Hepatocyte (in vitro differentiated cells): ENCODE measurements at regions not wholly inside any gene's neighbourhood (a gene's known extent, or its start where the extent isn't known, plus 50 kb on each side); places are given as distances from the start of the nearest gene placed in this dataset.

ENCODE experiments used
- DNase-seq: peaks from one replicate; pipeline ENCODE4 v3.0.0-alpha.2; 2016; ENCODE audit warnings: low spot score
- H2AFZ ChIP-seq: fragments of 200-600 bp; sonication (generic); 2 replicates; pipeline ENCODE4 v1.6.0; 2016; ENCODE audit warnings: antibody characterized with exemption, mild to moderate bottlenecking
- H3K27ac ChIP-seq: fragments of 200-600 bp; sonication (generic); 2 replicates; pipeline ENCODE4 v1.5.1; 2016; ENCODE audit warnings: mild to moderate bottlenecking
- H3K27me3 ChIP-seq: fragments of 200-600 bp; sonication (generic); 2 replicates; pipeline ENCODE4 v1.6.1; 2016
- H3K36me3 ChIP-seq: fragments of 200-600 bp; sonication (generic); replicated peaks from 2 replicates; pipeline ENCODE4 v1.5.1; 2016; ENCODE audit warnings: low read depth; ENCODE audit not compliant: insufficient read depth
- H3K4me1 ChIP-seq: fragments of 200-600 bp; sonication (generic); 2 replicates; pipeline ENCODE4 v1.5.1; 2016; ENCODE audit warnings: mild to moderate bottlenecking, moderate library complexity; ENCODE audit not compliant: insufficient read depth
- H3K4me2 ChIP-seq: fragments of 200-600 bp; sonication (generic); 2 replicates; pipeline ENCODE4 v1.6.0; 2016
- H3K4me3 ChIP-seq: fragments of 200-600 bp; sonication (generic); 2 replicates; pipeline ENCODE4 v1.5.1; 2016; ENCODE audit warnings: mild to moderate bottlenecking
- H3K79me2 ChIP-seq: fragments of 200-600 bp; sonication (generic); 2 replicates; pipeline ENCODE4 v1.6.0; 2017; ENCODE audit warnings: mild to moderate bottlenecking
- H3K9me2 ChIP-seq: fragments of 200-600 bp; sonication (generic); replicated peaks from 2 replicates; pipeline ENCODE4 v1.6.0; 2017; ENCODE audit warnings: mild to moderate bottlenecking; ENCODE audit not compliant: insufficient read depth
- H3K9me3 ChIP-seq: fragments of 200-600 bp; sonication (generic); 2 replicates; pipeline ENCODE4 v1.5.1; 2016; ENCODE audit warnings: low read depth, mild to moderate bottlenecking
- H4K20me1 ChIP-seq: fragments of 200-600 bp; sonication (generic); 2 replicates; pipeline ENCODE4 v1.6.0; 2016; ENCODE audit warnings: mild to moderate bottlenecking; ENCODE audit not compliant: insufficient read depth, poor library complexity, severe bottlenecking
- EZH2 ChIP-seq: fragments of 200-600 bp; sonication (generic); IDR thresholded peaks from 2 replicates; pipeline ENCODE4 v1.6.1; 2016; ENCODE audit warnings: antibody characterized with exemption, mild to moderate bottlenecking, borderline replicate concordance
- EZH2phosphoT487 ChIP-seq: fragments of 200-600 bp; sonication (generic); IDR thresholded peaks from one replicate; pipeline ENCODE4 v1.6.1; 2018; ENCODE audit warnings: antibody characterized with exemption, mild to moderate bottlenecking, low read depth, moderate library complexity; ENCODE audit not compliant: unreplicated experiment, severe bottlenecking
- WGBS: methylation state at CpG from one replicate; pipeline ENCODE4 v1.1.6; 2016; ENCODE audit warnings: low lambda C conversion rate; ENCODE audit errors: missing lambda C conversion rate; 5-methylcytosine and 5-hydroxymethylcytosine counted together
- TF ChIP-seq, protein P1 (sequence below): fragments of 200-600 bp; sonication (generic); IDR thresholded peaks from 2 replicates; pipeline ENCODE4 v1.5.1; 2016; ENCODE audit warnings: antibody characterized with exemption, mild to moderate bottlenecking; ENCODE audit not compliant: poor library complexity

DNA sequence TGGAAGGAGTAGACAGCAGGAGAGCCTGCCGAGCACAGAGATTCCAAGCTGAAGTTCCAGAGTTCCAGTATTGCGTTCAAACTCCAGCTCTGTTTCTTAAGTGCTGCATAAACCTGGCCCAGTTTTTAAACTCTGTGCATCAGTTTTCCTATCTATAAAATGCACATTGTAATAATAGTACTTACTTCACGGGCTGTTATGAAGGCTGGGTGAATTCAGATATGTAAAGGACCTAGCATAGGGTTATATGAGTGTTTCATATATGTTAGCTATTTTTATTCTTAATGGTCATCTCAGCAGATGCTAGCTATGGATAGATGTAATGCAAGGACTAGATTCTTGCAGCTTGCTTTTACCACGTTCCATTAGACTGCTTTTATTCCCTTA is 293.1 kb upstream of the SEMA3C start:
- Histone ChIP-seq H3K79me2 (no peaks in the 10 kb centered on the region), H3K27me3 (no peaks in the 10 kb centered on the region), H3K9me3 (no peaks in the 10 kb centered on the region), H3K36me3 (no peaks in the 10 kb centered on the region), H3K4me3 (no peak overlapping the region), H3K4me2 (no peak overlapping the region), H3K9me2 (no peaks in the 10 kb centered on the region), H2AFZ (no peak overlapping the region), H4K20me1 (no peaks in the 10 kb centered on the region), H3K4me1 (no peaks in the 10 kb centered on the region), H3K27ac (no peak overlapping the region)
- 84% methylated on average over 4 of the region's 4 CpGs for WGBS
- TF ChIP-seq, protein P1, sequence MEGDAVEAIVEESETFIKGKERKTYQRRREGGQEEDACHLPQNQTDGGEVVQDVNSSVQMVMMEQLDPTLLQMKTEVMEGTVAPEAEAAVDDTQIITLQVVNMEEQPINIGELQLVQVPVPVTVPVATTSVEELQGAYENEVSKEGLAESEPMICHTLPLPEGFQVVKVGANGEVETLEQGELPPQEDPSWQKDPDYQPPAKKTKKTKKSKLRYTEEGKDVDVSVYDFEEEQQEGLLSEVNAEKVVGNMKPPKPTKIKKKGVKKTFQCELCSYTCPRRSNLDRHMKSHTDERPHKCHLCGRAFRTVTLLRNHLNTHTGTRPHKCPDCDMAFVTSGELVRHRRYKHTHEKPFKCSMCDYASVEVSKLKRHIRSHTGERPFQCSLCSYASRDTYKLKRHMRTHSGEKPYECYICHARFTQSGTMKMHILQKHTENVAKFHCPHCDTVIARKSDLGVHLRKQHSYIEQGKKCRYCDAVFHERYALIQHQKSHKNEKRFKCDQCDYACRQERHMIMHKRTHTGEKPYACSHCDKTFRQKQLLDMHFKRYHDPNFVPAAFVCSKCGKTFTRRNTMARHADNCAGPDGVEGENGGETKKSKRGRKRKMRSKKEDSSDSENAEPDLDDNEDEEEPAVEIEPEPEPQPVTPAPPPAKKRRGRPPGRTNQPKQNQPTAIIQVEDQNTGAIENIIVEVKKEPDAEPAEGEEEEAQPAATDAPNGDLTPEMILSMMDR, result no peak
- TF ChIP-seq EZH2phosphoT487, result no peak
- TF ChIP-seq EZH2, result no peak
- DNase-seq, result no peak

DNA sequence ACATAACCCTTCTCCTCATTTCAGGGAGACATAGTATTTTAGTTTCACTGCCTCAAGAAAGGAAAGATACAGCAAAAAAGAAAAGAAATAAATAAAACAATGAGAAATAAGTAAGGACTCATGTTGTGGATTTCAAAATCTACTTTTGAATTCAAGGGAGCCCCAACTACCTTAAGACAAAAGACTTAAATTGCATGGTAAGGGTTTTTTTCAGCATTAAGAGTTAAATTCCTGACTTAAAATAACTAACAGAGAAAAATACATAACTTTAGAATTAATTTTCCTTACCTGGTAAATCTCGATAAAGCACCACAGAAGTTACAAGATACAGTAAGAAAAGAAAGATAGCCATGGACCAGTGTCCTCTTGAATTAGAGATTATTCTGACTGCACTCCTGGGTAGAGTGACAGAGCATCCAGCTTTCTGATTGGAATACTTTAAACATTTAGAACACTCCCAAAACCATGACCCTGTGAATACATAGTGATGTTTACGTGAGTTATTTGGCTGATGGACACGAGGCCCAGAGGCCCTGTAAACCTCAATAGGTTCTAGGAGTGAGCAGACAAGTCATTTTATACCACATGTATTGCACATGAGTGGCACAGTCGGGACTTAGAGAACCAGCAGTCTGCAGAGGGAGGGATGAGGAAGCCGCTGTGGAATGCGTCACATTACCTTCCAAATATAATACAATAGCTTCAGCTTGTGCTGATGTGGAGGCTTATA is 292.5 kb upstream of the SEMA3C start:
- no peaks in the 10 kb centered on the region for H3K4me1 ChIP-seq
- H3K36me3 ChIP-seq, result no peaks in the 10 kb centered on the region
- no peaks in the 10 kb centered on the region for H3K79me2 ChIP-seq
- no peak overlapping the region for H3K27ac ChIP-seq
- no peaks in the 10 kb centered on the region for H3K27me3 ChIP-seq
- H2AFZ ChIP-seq, result no peak overlapping the region
- no peaks in the 10 kb centered on the region for H4K20me1 ChIP-seq
- no peak overlapping the region for H3K4me3 ChIP-seq
- no peaks in the 10 kb centered on the region for H3K9me2 ChIP-seq
- H3K9me3 ChIP-seq, result no peaks in the 10 kb centered on the region
- 75% methylated on average over 6 of the region's 6 CpGs for WGBS
- no peak for DNase-seq
- H3K4me2 ChIP-seq, result no peak overlapping the region
- TF ChIP-seq EZH2phosphoT487 (no peak), EZH2 (no peak)
- TF ChIP-seq, protein P1, result no peak

DNA sequence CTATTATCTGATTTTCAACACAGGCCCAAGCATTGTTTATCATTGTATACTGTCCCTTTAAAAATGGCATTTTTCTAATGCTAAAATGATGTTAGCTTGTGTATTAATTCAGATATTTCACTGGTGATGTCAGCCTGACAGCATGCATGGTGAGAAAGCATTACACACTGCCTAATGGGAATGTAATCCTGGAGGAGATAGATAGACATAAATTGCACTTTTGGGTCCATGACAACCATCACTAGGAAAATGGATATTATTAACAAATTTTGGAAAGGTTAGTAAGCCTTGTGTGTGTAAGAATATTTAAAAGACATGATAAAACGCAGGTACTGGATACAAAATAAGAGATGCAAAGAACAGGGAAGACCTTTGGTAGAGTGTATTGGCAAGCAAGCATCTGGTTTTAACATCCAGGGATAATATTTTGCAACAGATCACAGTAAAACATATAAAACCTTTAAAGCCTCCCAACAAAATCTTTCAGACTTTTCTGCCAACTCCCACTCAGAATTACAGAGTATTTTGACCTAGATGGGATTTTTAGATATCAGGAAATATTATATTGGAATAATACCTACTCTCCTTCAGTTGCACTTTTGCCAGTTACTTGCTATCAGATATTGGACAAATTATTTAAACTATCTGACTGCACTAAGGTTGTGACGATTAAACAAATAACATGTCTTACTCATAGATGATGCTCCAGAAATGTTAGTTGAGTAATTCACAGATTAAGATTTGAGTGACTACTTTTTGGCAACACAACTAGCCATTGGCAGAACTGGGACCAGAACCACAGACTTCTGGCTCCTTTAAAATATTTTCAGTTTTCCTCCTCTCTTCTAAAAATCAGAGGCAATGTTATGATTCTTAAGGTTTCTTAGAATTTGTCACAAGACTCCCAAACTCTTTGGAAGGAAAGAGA is 291.6 kb upstream of the SEMA3C start:
- DNase-seq, result no peak

More for the DNA sequence above, 291.6 kb upstream of the SEMA3C start:
- Histone ChIP-seq H3K4me1 (no peaks in the 10 kb centered on the region), H3K9me3 (no peaks in the 10 kb centered on the region), H4K20me1 (no peaks in the 10 kb centered on the region), H3K79me2 (no peaks in the 10 kb centered on the region), H3K4me2 (no peak overlapping the region), H3K36me3 (no peaks in the 10 kb centered on the region), H3K9me2 (no peaks in the 10 kb centered on the region), H3K27ac (no peak overlapping the region), H3K27me3 (no peaks in the 10 kb centered on the region), H3K4me3 (no peak overlapping the region), H2AFZ (no peak overlapping the region)
- 90% methylated on average over 2 of the region's 2 CpGs for WGBS
- no peak for TF ChIP-seq EZH2
- TF ChIP-seq EZH2phosphoT487, result no peak
- TF ChIP-seq, protein P1, result no peak
